IMR-90 (cell line): ENCODE measurements at regions not wholly inside any gene's neighbourhood (a gene's known extent, or its start where the extent isn't known, plus 50 kb on each side); places are given as distances from the start of the nearest gene placed in this dataset.

Experiments used
- ATAC-seq: fragments of 200-7000 bp; cut with Tn5 transposase; 2 replicates; pipeline ENCODE4 v1.9.1; 2020; ENCODE audit warnings: low read depth, mild to moderate bottlenecking, moderate library complexity
- BruUV-seq: library from RNA; stranded (reverse); fragments of 400-500 nt; replicated peaks from 2 replicates; lab custom pipeline; 2021; lab: Mats Ljungman, UMichigan
- CTCF ChIA-PET: fragments of 300-600 bp; formaldehyde crosslinking; extraction: SDS; loops from one replicate; lab custom pipeline; 2021; ENCODE audit warnings: antibody characterized with exemption; lab: Yijun Ruan, JAX
- POLR2A ChIA-PET: fragments of 300-600 bp; sonication (Branson Sonifier 250); formaldehyde crosslinking; loops from one replicate; lab custom pipeline; 2022; ENCODE audit warnings: antibody characterized with exemption; ENCODE audit not compliant: unreplicated experiment; lab: Charles Lee
- DNase-seq: peaks from one replicate; pipeline ENCODE4 v3.0.0; 2013
- H2AFZ ChIP-seq: replicated peaks from 2 replicates; pipeline ENCODE3; 2013; ENCODE audit warnings: low read length, mild to moderate bottlenecking; ENCODE audit not compliant: poor library complexity
- H2AK5ac ChIP-seq: 2 replicates; pipeline ENCODE4 v1.6.1; 2013; ENCODE audit warnings: low read depth, low read length, inconsistent platforms
- H2AK9ac ChIP-seq: replicated peaks from 2 replicates; pipeline ENCODE3; 2013; ENCODE audit warnings: mild to moderate bottlenecking, low read depth, low read length, moderate library complexity; ENCODE audit not compliant: poor library complexity
- H2BK120ac ChIP-seq: 2 replicates; pipeline ENCODE4 v1.6.1; 2013; ENCODE audit warnings: low read depth, low read length, inconsistent platforms
- H2BK15ac ChIP-seq: 3 replicates; pipeline ENCODE4 v1.6.1; 2013; ENCODE audit warnings: low read depth, low read length, inconsistent platforms
- H2BK20ac ChIP-seq: 2 replicates; pipeline ENCODE4 v1.6.1; 2013; ENCODE audit warnings: low read depth, mild to moderate bottlenecking, inconsistent platforms, low read length, moderate library complexity
- H2BK5ac ChIP-seq: 2 replicates; pipeline ENCODE4 v1.6.1; 2013; ENCODE audit warnings: mild to moderate bottlenecking, low read depth, low read length, inconsistent platforms; ENCODE audit not compliant: poor library complexity, severe bottlenecking
- H3K14ac ChIP-seq: replicated peaks from 2 replicates; pipeline ENCODE4 v1.6.1; 2013; ENCODE audit warnings: low read depth, low read length, inconsistent platforms
- H3K18ac ChIP-seq: 2 replicates; pipeline ENCODE4 v1.6.1; 2013; ENCODE audit warnings: low read depth, low read length, control low read depth
- H3K23ac ChIP-seq: 2 replicates; pipeline ENCODE4 v1.6.1; 2013; ENCODE audit warnings: low read depth, low read length, inconsistent platforms
- H3K27ac ChIP-seq: 2 replicates; pipeline ENCODE4 v1.5.1; 2013; ENCODE audit warnings: mild to moderate bottlenecking, control low read depth, low read length; ENCODE audit not compliant: insufficient read depth
- H3K27me3 ChIP-seq: 2 replicates; pipeline ENCODE4 v1.6.1; 2013; ENCODE audit warnings: low read length; ENCODE audit not compliant: control insufficient read depth, insufficient read depth
- H3K36me3 ChIP-seq: 2 replicates; pipeline ENCODE4 v1.6.1; 2013; ENCODE audit warnings: low read length, mixed read lengths; ENCODE audit not compliant: control insufficient read depth, insufficient read depth
- H3K4ac ChIP-seq: 2 replicates; pipeline ENCODE4 v1.6.1; 2013; ENCODE audit warnings: low read depth, low read length, inconsistent platforms
- H3K4me1 ChIP-seq: 2 replicates; pipeline ENCODE4 v1.6.1; 2013; ENCODE audit warnings: low read length, mixed read lengths; ENCODE audit not compliant: control insufficient read depth, insufficient read depth
- H3K4me2 ChIP-seq: 2 replicates; pipeline ENCODE4 v1.6.1; 2013; ENCODE audit warnings: low read depth, mild to moderate bottlenecking, control low read depth, low read length, moderate library complexity
- H3K4me3 ChIP-seq: 2 replicates; pipeline ENCODE4 v1.5.1; 2013; ENCODE audit warnings: low read depth, mild to moderate bottlenecking, control low read depth, low read length, moderate library complexity; ENCODE audit not compliant: insufficient read depth
- H3K56ac ChIP-seq: 2 replicates; pipeline ENCODE4 v1.6.1; 2013; ENCODE audit warnings: low read length, inconsistent platforms; ENCODE audit not compliant: insufficient read depth; ENCODE audit errors: extremely low read depth
- H3K79me1 ChIP-seq, 2 experiments: 2 replicates each; pipeline ENCODE4 v1.6.1; 2013; ENCODE audit warnings: low read length in 2 of 2, inconsistent platforms in 1 of 2, low read depth in 1 of 2
- H3K9ac ChIP-seq: 2 replicates; pipeline ENCODE4 v1.6.1; 2013; ENCODE audit warnings: low read depth, low read length, control low read depth
- H3K9me1 ChIP-seq: 2 replicates; pipeline ENCODE4 v1.6.1; 2013; ENCODE audit warnings: low read length, inconsistent platforms; ENCODE audit not compliant: insufficient read depth
- H3K9me3 ChIP-seq: 2 replicates; pipeline ENCODE4 v1.6.1; 2013; ENCODE audit warnings: low read length; ENCODE audit not compliant: control insufficient read depth, insufficient read depth
- H4K20me1 ChIP-seq: 2 replicates; pipeline ENCODE4 v1.6.1; 2013; ENCODE audit warnings: low read length, inconsistent platforms; ENCODE audit not compliant: insufficient read depth
- H4K5ac ChIP-seq: 2 replicates; pipeline ENCODE4 v1.6.1; 2013; ENCODE audit warnings: mild to moderate bottlenecking, low read depth, low read length, control low read depth
- H4K8ac ChIP-seq, 2 experiments: 2 replicates each; pipeline ENCODE4 v1.6.1; 2013; ENCODE audit warnings: low read depth in 2 of 2, low read length in 2 of 2, control low read depth in 1 of 2, inconsistent platforms in 1 of 2
- H4K91ac ChIP-seq: 2 replicates; pipeline ENCODE4 v1.6.1; 2013; ENCODE audit warnings: low read depth, low read length, inconsistent platforms; ENCODE audit not compliant: insufficient read depth
- CEBPB ChIP-seq: IDR thresholded peaks from 2 replicates; pipeline ENCODE4 v1.6.1; 2012; ENCODE audit warnings: low read depth, low read length, improper control_type of control experiment
- CHD1 ChIP-seq: IDR thresholded peaks from 2 replicates; pipeline ENCODE4 v1.6.1; 2012; ENCODE audit warnings: low read depth, low read length, improper control_type of control experiment
- FOS ChIP-seq: fragments of 150-350 bp; IDR thresholded peaks from 2 replicates; pipeline ENCODE4 v1.6.1; 2016; ENCODE audit warnings: low read depth, low read length
- MAFK ChIP-seq: IDR thresholded peaks from 2 replicates; pipeline ENCODE4 v1.6.1; 2012; ENCODE audit warnings: low read depth, low read length, improper control_type of control experiment
- MAZ ChIP-seq: IDR thresholded peaks from 2 replicates; pipeline ENCODE4 v1.6.1; 2012; ENCODE audit warnings: low read depth, mild to moderate bottlenecking, low read length, improper control_type of control experiment, moderate library complexity, borderline replicate concordance
- MXI1 ChIP-seq: IDR thresholded peaks from 2 replicates; pipeline ENCODE4 v1.6.1; 2012; ENCODE audit warnings: low read depth, mild to moderate bottlenecking, low read length, moderate library complexity, borderline replicate concordance
- NFE2L2 ChIP-seq: fragments of 150-350 bp; IDR thresholded peaks from 2 replicates; pipeline ENCODE4 v1.6.1; 2016; ENCODE audit warnings: low read depth, mild to moderate bottlenecking, low read length
- POLR2A ChIP-seq: IDR thresholded peaks from 2 replicates; pipeline ENCODE4 v1.6.1; 2012; ENCODE audit warnings: mild to moderate bottlenecking, low read depth, low read length
- RAD21 ChIP-seq: IDR thresholded peaks from 2 replicates; pipeline ENCODE4 v1.6.1; 2012; ENCODE audit warnings: low read length, improper control_type of control experiment
- RCOR1 ChIP-seq: IDR thresholded peaks from 2 replicates; pipeline ENCODE4 v1.6.1; 2012; ENCODE audit warnings: mild to moderate bottlenecking, low read length, improper control_type of control experiment; ENCODE audit not compliant: insufficient replicate concordance
- RFX5 ChIP-seq: IDR thresholded peaks from 2 replicates; pipeline ENCODE4 v1.8.0; 2012; ENCODE audit warnings: low read depth, mild to moderate bottlenecking, low read length, moderate library complexity
- SMC3 ChIP-seq: fragments of 150-350 bp; IDR thresholded peaks from 2 replicates; pipeline ENCODE4 v1.6.1; 2016; ENCODE audit warnings: low read depth, mild to moderate bottlenecking, antibody characterized with exemption, low read length, moderate library complexity
- WGBS, 2 experiments: methylation state at CpG; one replicate each; pipeline versions ENCODE4 v1.1.5 to v1.1.7; 2013; ENCODE audit warnings: missing lambda C conversion rate in 2 of 2; ENCODE audit not compliant: insufficient read length in 1 of 2; ENCODE audit errors: extremely low coverage in 2 of 2; 5-methylcytosine and 5-hydroxymethylcytosine counted together
- dilution Hi-C: fragments of 300-500 bp; cut with HindIII; formaldehyde crosslinking; loops from one replicate; pipeline ENCODE4 v1.14.3; 2018; ENCODE audit warnings: low sequenced_read_pairs; ENCODE audit not compliant: unreplicated experiment
- in situ Hi-C: fragments of 300-500 bp; cut with MboI; formaldehyde crosslinking; loops from 3 replicates; pipeline ENCODE4 v1.14.3; 2019; ENCODE audit warnings: low sequenced_read_pairs, inconsistent platforms, mixed read lengths
- intact Hi-C: fragments of 100-400 bp; cut with micrococcal nuclease; formaldehyde crosslinking; loops from 2 replicates; pipeline ENCODE4 v1.10.0; 2022
- TF ChIP-seq, protein P1 (sequence below): conservative IDR thresholded peaks from 2 replicates; pipeline ENCODE4 v1.5.1; 2012; ENCODE audit warnings: mild to moderate bottlenecking, low read depth, low read length, improper control_type of control experiment
- TF ChIP-seq, protein P2 (sequence below): fragments of 150-350 bp; IDR thresholded peaks from 2 replicates; pipeline ENCODE4 v1.6.1; 2017; ENCODE audit warnings: mild to moderate bottlenecking, antibody characterized with exemption, low read length, low read depth
- TF ChIP-seq, protein P3 (sequence below): fragments of 150-350 bp; IDR thresholded peaks from 2 replicates; pipeline ENCODE4 v1.6.1; 2016; ENCODE audit warnings: low read depth, mild to moderate bottlenecking, low read length, moderate library complexity, borderline replicate concordance

DNA sequence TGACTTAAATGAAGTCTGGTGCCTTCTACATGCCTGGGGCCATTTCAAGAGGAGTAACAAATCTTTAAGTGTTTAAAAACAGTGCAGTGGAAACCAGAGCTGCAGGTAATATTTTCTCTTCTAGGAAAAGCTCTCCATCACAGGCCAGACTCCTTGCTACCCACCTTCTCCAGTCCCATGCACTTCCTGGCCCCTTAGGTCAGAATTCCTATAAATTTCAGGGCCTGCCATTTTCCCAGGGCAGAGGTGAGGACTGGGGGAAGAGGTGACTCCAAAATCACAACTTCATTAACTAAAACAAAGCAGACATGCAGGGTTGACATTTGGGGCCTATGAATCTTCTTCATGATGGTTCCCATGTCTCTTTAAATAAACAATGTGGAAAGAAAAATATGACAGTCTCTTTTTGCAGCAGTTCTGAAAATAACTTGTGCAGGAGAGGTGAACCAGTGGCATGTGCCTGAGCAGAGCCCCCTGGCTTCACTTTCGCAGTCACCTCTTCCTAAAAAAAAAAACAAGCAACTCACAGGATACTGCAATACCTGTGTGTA lies 63.7 kb upstream of the TANC1 start:
- Histone ChIP-seq H3K9me1 (no peaks in the 10 kb centered on the region; the same call in 1 of the 2 replicates), H3K9ac (no peak overlapping the region), H2BK120ac (peak overlapping the region; percentile 25; the same call in 1 of the 2 replicates), H3K4me3 (no peak overlapping the region), H2AK9ac (no peak overlapping the region), H3K27ac (no peak overlapping the region), H3K4me1 (peaks cover 2% of the 10 kb centered on the region), H3K4me2 (no peak overlapping the region), H3K27me3 (no peaks in the 10 kb centered on the region), H3K79me1 (no peaks in the 10 kb centered on the region), H2BK15ac (no peak overlapping the region), H3K36me3 (no peaks in the 10 kb centered on the region), H3K56ac (no peak overlapping the region), H3K18ac (peak overlapping the region; percentile 1), H4K20me1 (no peaks in the 10 kb centered on the region), H3K23ac (no peak overlapping the region), H4K91ac (peak overlapping the region; percentile 38; the same call in 1 of the 2 replicates), H3K14ac (0 out of 2 replicates have a peak overlapping the region, but pooled peaks have one; percentile 52), H3K4ac (peak overlapping the region; percentile 53; the same call in 1 of the 2 replicates), H3K9me3 (no peaks in the 10 kb centered on the region), H4K8ac (peak overlapping the region in 1 of 2 experiments; percentile 19; a peak in 1 of 4 replicates), H4K5ac (no peak overlapping the region), H2BK20ac (peak overlapping the region; percentile 73; the same call in 1 of the 2 replicates), H2BK5ac (no peak overlapping the region), H2AFZ (no peak overlapping the region), H2AK5ac (no peak overlapping the region)
- intact Hi-C loops (loop anchor here (1.0 to 10.0 kb wide), 5 partner anchors 64 to 900 kb away; partner anchors contain the start of gene TANC1), in situ Hi-C loops (loop anchor here (5.0 kb wide), 1 partner anchor 218 kb away; no protein-coding TSS in a partner anchor), dilution Hi-C loops (loop anchor here (25.0 kb wide), 1 partner anchor 208 kb away; no protein-coding TSS in a partner anchor)
- TF ChIP-seq FOS: no peak
- no peak for TF ChIP-seq RCOR1
- TF ChIP-seq, protein P1, sequence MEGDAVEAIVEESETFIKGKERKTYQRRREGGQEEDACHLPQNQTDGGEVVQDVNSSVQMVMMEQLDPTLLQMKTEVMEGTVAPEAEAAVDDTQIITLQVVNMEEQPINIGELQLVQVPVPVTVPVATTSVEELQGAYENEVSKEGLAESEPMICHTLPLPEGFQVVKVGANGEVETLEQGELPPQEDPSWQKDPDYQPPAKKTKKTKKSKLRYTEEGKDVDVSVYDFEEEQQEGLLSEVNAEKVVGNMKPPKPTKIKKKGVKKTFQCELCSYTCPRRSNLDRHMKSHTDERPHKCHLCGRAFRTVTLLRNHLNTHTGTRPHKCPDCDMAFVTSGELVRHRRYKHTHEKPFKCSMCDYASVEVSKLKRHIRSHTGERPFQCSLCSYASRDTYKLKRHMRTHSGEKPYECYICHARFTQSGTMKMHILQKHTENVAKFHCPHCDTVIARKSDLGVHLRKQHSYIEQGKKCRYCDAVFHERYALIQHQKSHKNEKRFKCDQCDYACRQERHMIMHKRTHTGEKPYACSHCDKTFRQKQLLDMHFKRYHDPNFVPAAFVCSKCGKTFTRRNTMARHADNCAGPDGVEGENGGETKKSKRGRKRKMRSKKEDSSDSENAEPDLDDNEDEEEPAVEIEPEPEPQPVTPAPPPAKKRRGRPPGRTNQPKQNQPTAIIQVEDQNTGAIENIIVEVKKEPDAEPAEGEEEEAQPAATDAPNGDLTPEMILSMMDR: no peak
- TF ChIP-seq MAZ: no peak
- TF ChIP-seq, protein P2, sequence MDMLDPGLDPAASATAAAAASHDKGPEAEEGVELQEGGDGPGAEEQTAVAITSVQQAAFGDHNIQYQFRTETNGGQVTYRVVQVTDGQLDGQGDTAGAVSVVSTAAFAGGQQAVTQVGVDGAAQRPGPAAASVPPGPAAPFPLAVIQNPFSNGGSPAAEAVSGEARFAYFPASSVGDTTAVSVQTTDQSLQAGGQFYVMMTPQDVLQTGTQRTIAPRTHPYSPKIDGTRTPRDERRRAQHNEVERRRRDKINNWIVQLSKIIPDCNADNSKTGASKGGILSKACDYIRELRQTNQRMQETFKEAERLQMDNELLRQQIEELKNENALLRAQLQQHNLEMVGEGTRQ: no peak
- TF ChIP-seq CHD1: no peak
- no peak for TF ChIP-seq RFX5
- TF ChIP-seq RAD21: no peak
- no peak for TF ChIP-seq NFE2L2
- TF ChIP-seq POLR2A: no peak
- no peak for TF ChIP-seq SMC3
- no peak for TF ChIP-seq MAFK
- no peak for TF ChIP-seq CEBPB
- TF ChIP-seq, protein P3, sequence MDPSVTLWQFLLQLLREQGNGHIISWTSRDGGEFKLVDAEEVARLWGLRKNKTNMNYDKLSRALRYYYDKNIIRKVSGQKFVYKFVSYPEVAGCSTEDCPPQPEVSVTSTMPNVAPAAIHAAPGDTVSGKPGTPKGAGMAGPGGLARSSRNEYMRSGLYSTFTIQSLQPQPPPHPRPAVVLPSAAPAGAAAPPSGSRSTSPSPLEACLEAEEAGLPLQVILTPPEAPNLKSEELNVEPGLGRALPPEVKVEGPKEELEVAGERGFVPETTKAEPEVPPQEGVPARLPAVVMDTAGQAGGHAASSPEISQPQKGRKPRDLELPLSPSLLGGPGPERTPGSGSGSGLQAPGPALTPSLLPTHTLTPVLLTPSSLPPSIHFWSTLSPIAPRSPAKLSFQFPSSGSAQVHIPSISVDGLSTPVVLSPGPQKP: no peak
- TF ChIP-seq MXI1: no peak
- no CpG with 5 or more reads among the region's 1 CpG for WGBS, 2 experiments
- POLR2A ChIA-PET: no interaction called here
- ATAC-seq: no peak
- no peak for DNase-seq
- no TSS peak for BruUV-seq
- CTCF ChIA-PET: interaction anchor here (0.6 to 1.9 kb wide), 3 partner anchors 74 to 396 kb away, joined by 3 to 14 read pairs (median 3); no protein-coding TSS in a partner anchor
